Fibroblast of skin of left biceps (primary cell): ENCODE measurements at regions not wholly inside any gene's neighbourhood (a gene's known extent, or its start where the extent isn't known, plus 50 kb on each side); places are given as distances from the start of the nearest gene placed in this dataset.

ENCODE experiments used
- DNase-seq, 2 experiments: peaks; one replicate each; pipeline ENCODE4 v3.0.0-alpha.2; 2013; ENCODE audit warnings: low read depth in 2 of 2

DNA sequence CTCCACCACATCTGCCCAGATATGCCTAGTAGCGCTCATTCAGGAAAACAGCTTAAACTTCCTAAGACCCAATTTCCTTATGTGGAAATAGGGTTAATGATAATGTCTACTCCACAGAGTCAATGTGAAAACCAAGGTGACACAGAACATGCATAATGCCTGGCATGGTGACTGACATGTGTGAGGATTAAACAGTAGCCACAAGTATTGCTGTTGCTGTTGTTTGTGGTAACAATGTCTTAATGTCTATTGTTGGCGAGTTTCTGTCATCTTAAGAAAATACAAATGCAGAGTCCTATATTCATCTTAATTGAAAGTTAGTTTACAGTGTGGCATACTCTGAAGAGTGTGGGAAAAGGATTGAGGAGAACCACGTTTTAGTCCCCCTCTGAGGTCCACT is 75.6 kb upstream of the NGF start:
- no peak for DNase-seq

GRCh38 chr1:115413208-115413607 is 75.2 kb upstream of the NGF start:
- no peak for DNase-seq

DNA sequence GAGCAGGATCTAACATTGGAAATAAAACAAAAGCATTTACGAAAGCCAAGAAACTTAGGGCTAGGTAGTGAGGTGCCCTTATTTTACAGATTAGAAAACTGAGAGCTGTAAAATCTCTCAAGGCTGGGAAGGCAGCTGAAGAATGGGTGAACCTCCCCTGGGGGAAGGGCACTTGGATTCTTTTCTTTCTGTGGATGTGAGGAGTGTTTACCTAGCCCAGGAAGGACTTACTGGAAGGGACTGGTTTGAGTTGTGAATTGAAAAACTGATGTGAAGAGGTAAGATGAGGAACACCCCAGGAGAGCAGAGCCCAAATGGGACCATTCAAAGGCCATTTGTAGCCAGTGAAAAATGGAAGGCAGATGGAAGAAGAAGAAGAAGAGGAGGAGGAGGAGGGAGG is 74.7 kb upstream of the NGF start:
- DNase-seq, result no peak

- no peak for DNase-seq
Measured at GRCh38 chr1:115412286-115412685, 74.2 kb upstream of the NGF start.

DNA sequence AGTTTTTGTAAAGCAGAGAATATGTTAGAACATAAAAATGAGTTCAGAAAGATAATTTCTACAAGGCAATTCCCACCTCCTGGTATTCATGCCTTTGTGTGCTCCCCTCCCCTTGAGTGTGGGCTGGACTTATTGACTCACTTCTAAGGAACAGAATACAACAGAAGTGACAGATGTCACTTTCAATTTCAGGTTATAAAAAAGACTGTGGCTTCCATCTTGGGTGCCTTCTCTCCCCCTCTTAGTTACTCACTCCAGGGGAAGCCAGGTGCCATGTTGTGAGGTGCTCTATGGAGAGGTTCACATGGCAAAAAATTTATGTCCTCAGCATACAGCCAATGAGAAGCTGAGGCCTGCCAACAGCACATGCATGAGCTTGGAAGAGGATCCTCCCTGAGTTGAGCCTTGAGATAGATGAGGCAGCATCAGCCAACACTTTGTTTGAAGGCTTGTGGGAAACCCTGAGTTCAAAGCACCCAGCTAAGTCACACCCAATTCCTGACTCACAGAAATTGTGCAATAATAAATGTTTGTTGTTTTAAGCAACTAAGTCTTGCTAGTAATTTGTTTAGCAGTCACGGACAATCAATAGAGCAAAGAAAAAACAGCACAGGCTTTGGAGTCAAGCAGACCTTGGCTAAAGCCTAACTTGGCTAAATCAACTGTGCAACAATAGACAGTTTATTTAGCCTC is 73.5 kb upstream of the NGF start:
- DNase-seq, result no peak

DNA sequence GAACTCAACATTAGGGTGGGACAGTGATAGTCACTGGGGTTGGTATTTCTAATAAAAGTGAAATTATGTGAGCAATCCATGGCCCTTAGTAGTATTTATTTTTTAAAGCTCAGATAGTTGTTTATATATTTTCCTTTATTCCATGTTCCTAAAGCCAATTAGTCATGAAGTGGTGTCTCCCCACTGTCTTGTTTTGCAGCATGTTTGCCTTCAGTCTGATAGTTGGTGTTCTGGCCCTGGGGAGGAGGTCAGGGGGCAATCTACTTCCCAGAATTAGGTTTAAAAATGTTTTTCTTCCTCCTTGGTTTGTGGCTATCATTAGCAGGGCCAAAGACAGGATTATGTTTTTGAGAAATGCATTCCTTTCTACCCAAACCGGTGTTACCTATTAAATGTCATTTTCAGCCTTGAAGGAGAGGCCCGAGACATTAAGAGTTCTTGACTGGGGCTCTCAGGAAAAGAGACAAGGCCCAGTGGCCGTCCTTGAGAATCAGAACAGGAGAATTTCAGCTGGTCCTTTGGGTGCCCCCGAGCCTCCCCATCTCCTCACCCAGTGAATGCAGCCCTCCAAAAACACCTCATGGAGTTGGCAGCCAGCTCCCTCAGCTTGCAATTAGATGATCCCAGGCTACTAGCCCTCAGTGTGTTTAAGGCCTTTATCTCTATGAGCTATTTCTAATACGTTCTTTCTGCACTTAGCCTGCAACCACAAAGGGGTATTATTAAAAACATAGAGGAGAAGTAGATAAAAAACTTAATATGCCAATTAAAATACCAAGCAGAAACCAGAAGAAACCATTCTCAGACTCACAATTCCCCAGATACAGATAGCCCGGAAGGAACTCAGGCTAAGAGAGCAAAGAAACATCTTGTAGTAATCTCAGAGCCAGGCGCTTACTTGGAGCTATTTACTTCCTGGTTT is 71.3 kb upstream of the NGF start:
- peak; percentile 19 to 22 for DNase-seq

- DNase-seq, result no peak
Measured at GRCh38 chr1:115408533-115408932, 70.5 kb upstream of the NGF start.

- no peak for DNase-seq
Measured at GRCh38 chr1:115404911-115405310, 66.9 kb upstream of the NGF start.

DNA sequence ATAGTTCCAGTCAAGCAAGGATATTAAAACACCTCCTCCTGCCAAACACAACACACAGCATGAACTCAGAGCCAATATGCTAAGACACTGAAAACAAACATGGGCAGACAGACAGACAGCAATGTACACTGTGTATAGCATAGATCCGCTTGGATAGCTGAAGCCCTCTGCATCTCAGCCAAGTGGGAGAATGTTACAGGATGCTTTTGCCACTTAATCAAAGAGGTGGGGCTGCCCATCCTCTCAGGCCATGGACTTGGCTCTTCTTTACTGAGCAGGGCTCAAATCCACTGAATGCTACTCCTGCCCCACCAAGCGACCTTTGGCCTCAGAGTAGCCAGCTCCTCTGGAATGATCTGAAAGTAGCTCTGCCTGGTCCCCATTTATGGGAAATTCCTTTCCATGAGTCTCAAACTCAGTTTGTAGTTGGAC is 64.7 kb upstream of the NGF start:
- no peak for DNase-seq

- DNase-seq, result no peak
Measured at GRCh38 chr1:115401676-115402075, 63.6 kb upstream of the NGF start.

GRCh38 chr1:115400891-115401290 is 62.8 kb upstream of the NGF start:
- no peak for DNase-seq

GRCh38 chr1:115400426-115400825 is 62.4 kb upstream of the NGF start:
- DNase-seq, result no peak

- no peak for DNase-seq
Measured at GRCh38 chr1:115398745-115399144, 60.7 kb upstream of the NGF start.
